Left lung (tissue), 4 donors: ENCODE measurements at regions not wholly inside any gene's neighbourhood (a gene's known extent, or its start where the extent isn't known, plus 50 kb on each side); places are given as distances from the start of the nearest gene placed in this dataset.

Experiments
- ATAC-seq: fragments of 200-7000 bp; cut with Tn5 transposase; one replicate; pipeline ENCODE4 v1.9.1; 2020; ENCODE audit warnings: moderate library complexity
- DNase-seq, 4 donors: peaks; one replicate each; pipeline ENCODE4 v3.0.0-alpha.2; 2013 to 2020
- H3K27ac ChIP-seq, 2 donors: fragments of 200-600 bp; sonication (generic) in 1 of 2; one replicate each; pipeline versions ENCODE4 v1.5.0 to v1.8.0; 2020 to 2021
- H3K27me3 ChIP-seq, 2 donors: fragments of 200-600 bp; sonication (generic) in 1 of 2; one replicate each; pipeline versions ENCODE4 v1.5.0 to v1.8.0; 2020 to 2021
- H3K36me3 ChIP-seq, 2 donors: fragments of 200-600 bp; sonication (generic) in 1 of 2; one replicate each; pipeline versions ENCODE4 v1.5.0 to v1.8.0; 2020 to 2021
- H3K4me1 ChIP-seq, 2 donors: fragments of 200-600 bp; one replicate each; pipeline ENCODE4 v1.8.0; 2021
- H3K4me3 ChIP-seq, 2 donors: fragments of 200-600 bp; sonication (generic) in 1 of 2; one replicate each; pipeline versions ENCODE4 v1.5.0 to v1.8.0; 2020 to 2021; ENCODE audit warnings: mild to moderate bottlenecking in 1 of 2
- H3K9me3 ChIP-seq, 2 donors: fragments of 200-600 bp; sonication (generic) in 1 of 2; one replicate each; pipeline versions ENCODE4 v1.5.0 to v1.8.0; 2020 to 2021
- intact Hi-C, 2 donors: fragments of 100-400 bp; cut with DNase I; formaldehyde crosslinking; loops; one replicate each; pipeline versions ENCODE4 v1.11.2 to v1.14.2; 2022
- TF ChIP-seq, protein P1 (sequence below), 2 donors: fragments of 200-600 bp; sonication (generic) in 1 of 2; IDR thresholded peaks; one replicate each; pipeline versions ENCODE4 v1.5.0 to v1.8.0; 2021; ENCODE audit warnings: antibody characterized with exemption in 2 of 2
- donor health status: DM: no; HTN: yes; CAD: no.
- donor health status: DM: no; HTN: no; CAD: no.

DNA sequence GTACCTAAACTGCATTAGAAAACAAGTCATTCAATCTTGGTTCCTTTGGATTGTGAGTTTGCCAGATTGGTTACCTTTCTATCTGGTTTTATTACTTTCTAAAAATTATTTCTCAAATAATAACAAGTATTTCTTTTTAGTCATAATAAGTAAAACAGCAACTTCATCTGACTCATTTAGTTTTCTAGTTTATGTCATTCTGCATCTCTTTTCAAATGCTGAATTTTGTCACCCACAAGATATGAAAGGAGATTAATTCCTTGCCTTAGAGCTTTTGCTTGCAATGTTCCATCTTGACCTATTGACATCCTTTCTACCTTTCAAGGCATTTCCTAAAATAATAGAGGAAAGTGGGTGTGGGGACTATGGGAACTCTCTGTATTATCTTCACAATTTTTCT lies 253.6 kb upstream of the PEX5L start:
- Histone ChIP-seq H3K27me3 (no peaks in the 10 kb centered on the region), H3K4me1 (no peaks in the 10 kb centered on the region), H3K27ac (no peak overlapping the region), H3K9me3 (no peaks in the 10 kb centered on the region), H3K4me3 (no peak overlapping the region), H3K36me3 (no peaks in the 10 kb centered on the region)
- intact Hi-C loops = no loop called here
- TF ChIP-seq, protein P1, sequence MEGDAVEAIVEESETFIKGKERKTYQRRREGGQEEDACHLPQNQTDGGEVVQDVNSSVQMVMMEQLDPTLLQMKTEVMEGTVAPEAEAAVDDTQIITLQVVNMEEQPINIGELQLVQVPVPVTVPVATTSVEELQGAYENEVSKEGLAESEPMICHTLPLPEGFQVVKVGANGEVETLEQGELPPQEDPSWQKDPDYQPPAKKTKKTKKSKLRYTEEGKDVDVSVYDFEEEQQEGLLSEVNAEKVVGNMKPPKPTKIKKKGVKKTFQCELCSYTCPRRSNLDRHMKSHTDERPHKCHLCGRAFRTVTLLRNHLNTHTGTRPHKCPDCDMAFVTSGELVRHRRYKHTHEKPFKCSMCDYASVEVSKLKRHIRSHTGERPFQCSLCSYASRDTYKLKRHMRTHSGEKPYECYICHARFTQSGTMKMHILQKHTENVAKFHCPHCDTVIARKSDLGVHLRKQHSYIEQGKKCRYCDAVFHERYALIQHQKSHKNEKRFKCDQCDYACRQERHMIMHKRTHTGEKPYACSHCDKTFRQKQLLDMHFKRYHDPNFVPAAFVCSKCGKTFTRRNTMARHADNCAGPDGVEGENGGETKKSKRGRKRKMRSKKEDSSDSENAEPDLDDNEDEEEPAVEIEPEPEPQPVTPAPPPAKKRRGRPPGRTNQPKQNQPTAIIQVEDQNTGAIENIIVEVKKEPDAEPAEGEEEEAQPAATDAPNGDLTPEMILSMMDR (IDR thresholded peaks at IDR 0.05) = no peak
- ATAC-seq (no peak), DNase-seq (no peak)

- Histone ChIP-seq H3K27me3 (no peaks in the 10 kb centered on the region), H3K4me3 (no peak overlapping the region), H3K9me3 (no peaks in the 10 kb centered on the region), H3K4me1 (no peaks in the 10 kb centered on the region), H3K36me3 (no peaks in the 10 kb centered on the region), H3K27ac (no peak overlapping the region)
- TF ChIP-seq, protein P1 (IDR thresholded peaks at IDR 0.05) = no peak
- intact Hi-C loops = no loop called here
- DNase-seq (no peak), ATAC-seq (no peak)
Measured at GRCh38 chr3:180294282-180295027, 257.7 kb upstream of the PEX5L start.

DNA sequence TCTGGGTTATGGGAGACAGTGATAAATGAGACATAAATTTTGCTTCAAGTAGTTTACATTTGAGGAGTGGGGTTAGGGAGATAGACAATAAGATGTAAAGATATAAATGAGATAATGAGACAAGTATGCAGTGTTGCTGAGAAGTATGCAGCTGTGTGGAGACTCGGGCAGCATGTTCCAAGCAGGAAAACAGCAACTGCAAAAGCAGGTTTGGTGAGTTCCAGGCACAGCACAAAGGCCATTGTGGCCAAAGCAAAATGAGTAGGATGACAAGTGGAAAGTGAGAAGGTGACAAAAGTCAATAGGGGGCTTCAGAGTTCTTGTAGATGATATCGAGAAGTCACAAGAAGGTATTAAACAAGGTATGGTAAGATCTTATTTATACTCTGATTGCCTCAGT lies 259.1 kb upstream of the PEX5L start:
- no peak overlapping the region for H3K27ac ChIP-seq
- TF ChIP-seq, protein P1 (IDR thresholded peaks at IDR 0.05) = no peak
- DNase-seq (peak in 1 of 4 donors; percentile 2), ATAC-seq (no peak)
- no peak overlapping the region for H3K4me3 ChIP-seq
- H3K36me3 ChIP-seq = no peaks in the 10 kb centered on the region
- H3K4me1 ChIP-seq = no peaks in the 10 kb centered on the region
- H3K27me3 ChIP-seq = no peaks in the 10 kb centered on the region
- H3K9me3 ChIP-seq = no peaks in the 10 kb centered on the region
- intact Hi-C loops = no loop called here

DNA sequence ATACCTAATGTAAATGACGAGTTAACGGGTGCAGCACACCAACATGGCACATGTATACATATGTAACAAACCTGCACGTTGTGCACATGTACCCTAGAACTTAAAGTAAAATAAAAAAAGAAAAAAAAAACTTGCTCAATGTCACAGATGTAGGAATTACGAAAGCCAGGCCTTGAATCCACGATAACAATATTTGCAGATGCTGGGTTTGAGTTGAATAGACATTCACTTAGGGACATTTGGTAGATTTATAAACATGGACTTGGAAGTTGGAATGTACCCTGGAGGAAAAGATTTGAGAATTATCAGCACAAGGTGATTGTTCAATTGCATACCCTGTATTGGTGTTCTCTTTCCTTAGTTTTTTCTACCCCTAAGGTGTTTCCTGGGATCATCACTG lies 260.2 kb upstream of the PEX5L start:
- DNase-seq (no peak), ATAC-seq (no peak)
- TF ChIP-seq, protein P1 (IDR thresholded peaks at IDR 0.05) = no peak
- intact Hi-C loops = no loop called here
- no peaks in the 10 kb centered on the region for H3K9me3 ChIP-seq
- H3K36me3 ChIP-seq = no peaks in the 10 kb centered on the region
- H3K27me3 ChIP-seq = no peaks in the 10 kb centered on the region
- H3K4me1 ChIP-seq = no peaks in the 10 kb centered on the region
- H3K4me3 ChIP-seq = no peak overlapping the region
- H3K27ac ChIP-seq = no peak overlapping the region

DNA sequence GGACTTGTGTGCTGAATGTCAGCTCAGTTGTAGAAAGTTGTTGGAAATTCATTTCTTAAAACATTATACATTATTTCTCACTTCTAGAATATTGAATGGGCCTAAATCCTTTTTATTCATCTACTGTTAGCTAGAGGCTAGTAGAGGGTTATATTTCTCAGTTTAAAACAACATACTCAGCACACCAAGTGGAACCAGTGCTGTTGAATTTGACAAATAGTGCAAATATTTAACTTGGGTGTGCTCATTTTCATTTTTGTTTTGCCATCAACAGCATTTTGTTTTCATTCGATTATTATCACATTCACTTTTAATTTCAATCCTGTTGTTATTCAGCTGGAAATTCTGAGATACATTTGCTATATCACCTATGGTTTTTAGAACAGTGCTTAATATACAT lies 269.4 kb upstream of the PEX5L start:
- TF ChIP-seq, protein P1 (IDR thresholded peaks at IDR 0.05) = no peak
- Histone ChIP-seq H3K4me3 (no peak overlapping the region), H3K4me1 (no peaks in the 10 kb centered on the region), H3K27ac (no peak overlapping the region), H3K9me3 (no peaks in the 10 kb centered on the region), H3K27me3 (no peaks in the 10 kb centered on the region), H3K36me3 (no peaks in the 10 kb centered on the region)
- no peak for ATAC-seq
- no peak for DNase-seq
- intact Hi-C loops = no loop called here
